Ectodermal cell (in vitro differentiated cells): ENCODE measurements at regions not wholly inside any gene's neighbourhood (a gene's known extent, or its start where the extent isn't known, plus 50 kb on each side); places are given as distances from the start of the nearest gene placed in this dataset.

Experiments used
- H3K27ac ChIP-seq: 2 replicates; pipeline ENCODE4 v1.7.0; 2013; ENCODE audit warnings: mild to moderate bottlenecking, low read depth, low read length; ENCODE audit not compliant: insufficient read depth, poor library complexity, severe bottlenecking
- H3K27me3 ChIP-seq: 2 replicates; pipeline ENCODE4 v1.7.0; 2013; ENCODE audit warnings: mild to moderate bottlenecking, low read length; ENCODE audit not compliant: insufficient read depth, control insufficient read depth, poor library complexity, severe bottlenecking
- H3K36me3 ChIP-seq: one replicate; pipeline ENCODE4 v1.7.0; 2013; ENCODE audit warnings: low read length; ENCODE audit not compliant: control insufficient read depth, insufficient read depth
- H3K4me1 ChIP-seq: one replicate; pipeline ENCODE4 v1.7.0; 2013; ENCODE audit warnings: low read length; ENCODE audit not compliant: control insufficient read depth, insufficient read depth
- H3K4me3 ChIP-seq: 2 replicates; pipeline ENCODE4 v1.7.0; 2013; ENCODE audit warnings: low read depth, low read length, control low read depth; ENCODE audit not compliant: insufficient read depth
- H3K9me3 ChIP-seq: 2 replicates; pipeline ENCODE4 v1.7.0; 2013; ENCODE audit warnings: mild to moderate bottlenecking, low read length, moderate library complexity; ENCODE audit not compliant: control insufficient read depth
- WGBS, 2 experiments: methylation state at CpG; one replicate each; pipeline ENCODE4 v1.1.7; 2013; ENCODE audit warnings: missing lambda C conversion rate in 2 of 2; 5-methylcytosine and 5-hydroxymethylcytosine counted together

DNA sequence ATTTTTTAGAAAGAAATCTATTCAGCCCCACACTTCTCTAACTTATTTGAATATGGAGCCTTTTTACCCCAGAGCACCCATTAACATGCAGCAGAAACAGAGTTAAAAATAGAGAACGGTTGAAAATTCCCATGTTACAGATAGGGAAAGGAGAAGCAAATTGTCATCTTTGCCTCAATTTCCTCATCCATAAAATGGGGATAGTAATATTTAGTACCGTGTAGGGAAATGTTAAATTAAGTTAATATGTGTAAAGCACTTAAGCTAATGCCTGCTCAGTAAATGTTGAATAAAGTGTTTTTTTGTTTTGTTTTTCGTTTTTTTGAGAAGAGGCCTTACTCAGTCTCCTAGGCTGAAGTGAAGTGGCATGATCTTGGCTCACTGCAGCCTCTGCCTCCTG, 50.3 kb downstream of the NAV1 start:
- 91 to 96% methylated on average over 3 of the region's 3 CpGs for WGBS, 2 experiments
- Histone ChIP-seq H3K9me3 (no peaks in the 10 kb centered on the region), H3K27me3 (no peaks in the 10 kb centered on the region), H3K4me3 (no peak overlapping the region), H3K4me1 (no peaks in the 10 kb centered on the region), H3K36me3 (no peaks in the 10 kb centered on the region), H3K27ac (no peak overlapping the region)

DNA sequence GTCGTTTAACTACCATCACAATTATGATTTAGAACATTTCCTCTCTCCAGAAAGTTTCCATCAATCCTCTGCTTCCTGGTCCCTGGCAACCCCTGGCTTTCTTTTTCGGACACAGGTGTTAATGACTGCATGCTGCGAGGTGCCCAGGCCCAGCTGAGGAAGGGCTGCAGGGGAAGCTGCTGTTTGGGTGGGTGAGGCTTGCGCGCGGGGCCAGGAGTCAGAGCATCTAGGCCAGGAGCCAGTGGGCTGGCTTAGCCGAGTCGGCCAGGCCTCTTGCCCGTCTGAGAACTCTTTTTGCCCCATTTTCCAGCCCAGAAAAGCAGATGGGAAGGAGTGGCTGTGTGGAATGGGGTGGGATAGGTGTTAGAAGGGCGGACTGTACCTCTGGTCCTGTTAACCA, 51.5 kb downstream of the NAV1 start:
- 91 to 92% methylated on average over 10 of the region's 10 CpGs for WGBS, 2 experiments
- no peaks in the 10 kb centered on the region for H3K36me3 ChIP-seq
- no peaks in the 10 kb centered on the region for H3K9me3 ChIP-seq
- no peak overlapping the region for H3K4me3 ChIP-seq
- H3K27ac ChIP-seq = no peak overlapping the region
- H3K4me1 ChIP-seq = no peaks in the 10 kb centered on the region
- H3K27me3 ChIP-seq = no peaks in the 10 kb centered on the region

DNA sequence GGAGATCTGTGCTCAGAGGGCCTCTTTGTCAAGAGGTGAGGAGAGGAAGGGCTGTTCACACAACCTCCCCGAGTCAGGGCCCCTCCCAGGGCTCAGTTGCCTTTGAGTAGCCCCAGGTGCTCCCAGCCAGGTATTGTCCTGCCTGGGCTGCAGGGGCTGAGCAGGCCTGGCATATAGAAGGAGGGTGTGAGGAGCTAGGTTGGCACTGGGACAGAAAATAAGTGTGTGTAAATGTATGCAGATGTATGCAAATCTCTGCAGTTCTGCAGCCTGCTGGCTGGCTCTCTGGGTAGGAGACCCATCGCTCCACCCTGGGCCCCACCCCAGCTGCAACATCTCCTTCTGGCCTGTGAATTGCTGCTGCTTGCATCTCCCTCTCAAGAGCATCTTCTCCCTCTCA, 52.4 kb downstream of the NAV1 start:
- 57 to 73% methylated on average over 2 of the region's 2 CpGs for WGBS, 2 experiments
- no peak overlapping the region for H3K27ac ChIP-seq
- no peaks in the 10 kb centered on the region for H3K9me3 ChIP-seq
- H3K4me3 ChIP-seq = no peak overlapping the region
- no peaks in the 10 kb centered on the region for H3K36me3 ChIP-seq
- no peaks in the 10 kb centered on the region for H3K27me3 ChIP-seq
- no peaks in the 10 kb centered on the region for H3K4me1 ChIP-seq

DNA sequence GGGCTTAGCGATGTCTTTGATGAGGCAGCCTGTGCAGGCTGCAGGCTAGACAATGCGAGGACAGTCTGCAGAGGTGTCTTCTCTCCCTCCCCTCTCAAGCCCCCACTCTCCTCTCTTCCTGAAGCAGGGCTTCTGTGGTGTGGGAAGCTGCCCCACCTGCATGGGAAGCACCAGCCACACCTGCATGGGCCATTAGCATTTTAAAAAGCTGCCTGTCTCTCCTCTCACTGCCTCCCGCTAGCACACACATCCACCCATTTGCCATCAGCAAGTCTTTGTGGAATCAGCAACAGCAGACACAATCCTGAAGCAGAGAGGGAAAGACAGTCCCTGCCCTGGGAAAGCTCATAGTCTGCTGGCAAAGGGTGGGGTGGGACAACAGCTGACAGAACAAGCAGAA, 53.1 kb downstream of the NAV1 start:
- WGBS, 2 experiments = 56 to 63% methylated on average over 3 of the region's 3 CpGs
- H3K36me3 ChIP-seq = no peaks in the 10 kb centered on the region
- H3K27ac ChIP-seq = no peak overlapping the region
- no peaks in the 10 kb centered on the region for H3K9me3 ChIP-seq
- no peaks in the 10 kb centered on the region for H3K4me1 ChIP-seq
- H3K27me3 ChIP-seq = no peaks in the 10 kb centered on the region
- H3K4me3 ChIP-seq = no peak overlapping the region

DNA sequence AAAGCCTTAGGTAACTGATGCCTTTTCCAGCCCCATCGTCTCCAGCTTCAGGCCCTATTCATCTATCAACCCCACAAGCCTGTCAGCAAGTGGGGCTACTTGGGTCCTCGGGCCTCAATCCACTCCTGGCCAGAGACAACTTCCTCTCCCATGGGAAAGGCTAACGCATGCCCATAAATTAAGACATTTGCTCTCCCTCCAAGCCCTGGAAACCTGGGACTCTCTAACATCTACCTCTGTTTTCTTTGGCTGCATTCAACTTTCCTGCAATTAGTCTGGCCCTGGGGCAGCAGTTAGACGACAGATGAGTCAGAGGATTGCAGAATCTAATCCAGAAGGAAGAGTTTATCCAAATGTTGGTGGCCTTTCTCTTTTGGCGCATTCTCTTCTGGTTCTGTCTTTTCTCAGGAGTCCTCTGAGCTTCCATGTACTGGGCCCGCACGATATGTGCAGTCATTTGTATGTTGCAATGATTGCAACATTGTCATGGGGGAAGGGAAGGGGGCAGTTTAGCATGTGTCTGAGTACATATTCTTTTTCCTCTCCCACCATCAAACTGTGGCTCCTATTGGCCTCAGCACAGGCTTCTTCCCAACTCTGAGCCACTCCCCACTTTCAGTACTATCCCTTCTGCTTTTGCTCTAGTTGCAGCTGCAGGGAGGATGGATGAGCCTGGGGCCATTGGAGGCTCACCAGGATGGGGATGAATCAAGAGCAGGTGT, 54.4 kb downstream of the NAV1 start:
- H3K4me1 ChIP-seq = no peaks in the 10 kb centered on the region
- no peak overlapping the region for H3K4me3 ChIP-seq
- no peaks in the 10 kb centered on the region for H3K27me3 ChIP-seq
- no peak overlapping the region for H3K27ac ChIP-seq
- WGBS, 2 experiments = 83 to 88% methylated on average over 7 of the region's 7 CpGs
- H3K36me3 ChIP-seq = no peaks in the 10 kb centered on the region
- no peaks in the 10 kb centered on the region for H3K9me3 ChIP-seq

DNA sequence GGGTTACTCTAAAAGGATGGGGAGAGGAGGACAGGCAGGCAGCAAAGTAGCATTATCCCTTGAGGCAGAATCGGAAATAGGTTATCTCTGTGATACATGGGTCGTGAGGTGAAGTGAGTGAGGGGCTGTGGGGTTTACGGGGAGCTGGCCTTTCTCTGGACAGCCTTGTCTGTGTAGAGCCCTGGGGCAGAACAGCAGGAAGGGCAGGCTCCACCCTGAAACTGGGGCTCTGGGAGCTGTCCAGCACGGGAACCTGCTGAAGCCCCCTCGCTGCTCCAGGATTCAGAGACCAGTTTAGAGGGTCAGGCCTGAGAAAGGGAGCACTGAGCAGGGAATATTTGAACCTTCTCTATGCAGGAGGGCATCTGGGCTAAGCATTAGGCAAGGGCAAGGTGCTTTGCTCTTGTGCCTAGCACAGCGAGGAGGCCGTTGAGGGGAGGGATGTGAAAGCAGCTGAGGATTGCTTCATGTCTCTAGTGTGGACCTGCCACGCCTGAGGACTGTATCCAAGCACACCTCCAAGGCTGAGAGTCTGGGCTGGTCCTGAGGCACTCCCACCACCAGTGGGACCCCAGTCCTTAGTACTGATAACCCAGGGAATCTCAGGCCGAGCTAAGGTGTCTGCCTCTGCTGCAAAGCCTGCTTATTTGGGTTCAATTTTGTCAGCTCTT, 55.8 kb downstream of the NAV1 start:
- no peaks in the 10 kb centered on the region for H3K4me1 ChIP-seq
- H3K4me3 ChIP-seq = no peak overlapping the region
- H3K27me3 ChIP-seq = no peaks in the 10 kb centered on the region
- H3K27ac ChIP-seq = no peak overlapping the region
- WGBS, 2 experiments = 49 to 51% methylated on average over 9 of the region's 9 CpGs
- H3K9me3 ChIP-seq = no peaks in the 10 kb centered on the region
- no peaks in the 10 kb centered on the region for H3K36me3 ChIP-seq

DNA sequence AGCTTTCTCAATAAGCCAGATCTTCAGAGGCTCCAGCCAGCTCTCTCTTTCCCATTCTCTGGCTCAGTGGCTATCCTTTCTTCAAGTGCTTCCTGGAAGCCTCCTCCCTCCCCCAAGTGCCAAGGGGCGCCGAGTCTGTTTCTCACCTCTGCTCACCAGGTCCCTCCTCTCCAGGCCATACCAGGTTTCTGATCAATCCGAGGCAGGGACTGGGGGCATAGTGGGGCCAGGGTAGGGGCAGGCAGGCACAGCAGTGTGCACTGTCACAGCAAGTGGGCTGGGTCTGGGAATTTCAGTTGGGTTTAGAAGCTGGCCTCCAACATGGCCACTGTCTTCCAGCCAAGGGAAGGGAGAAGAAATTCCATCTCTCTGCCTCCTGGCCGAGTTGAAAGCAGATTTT, 56.5 kb downstream of the NAV1 start:
- Histone ChIP-seq H3K9me3 (no peaks in the 10 kb centered on the region), H3K36me3 (no peaks in the 10 kb centered on the region), H3K27ac (no peak overlapping the region), H3K27me3 (no peaks in the 10 kb centered on the region), H3K4me1 (no peaks in the 10 kb centered on the region), H3K4me3 (no peak overlapping the region)
- 78 to 86% methylated on average over 4 of the region's 4 CpGs for WGBS, 2 experiments

DNA sequence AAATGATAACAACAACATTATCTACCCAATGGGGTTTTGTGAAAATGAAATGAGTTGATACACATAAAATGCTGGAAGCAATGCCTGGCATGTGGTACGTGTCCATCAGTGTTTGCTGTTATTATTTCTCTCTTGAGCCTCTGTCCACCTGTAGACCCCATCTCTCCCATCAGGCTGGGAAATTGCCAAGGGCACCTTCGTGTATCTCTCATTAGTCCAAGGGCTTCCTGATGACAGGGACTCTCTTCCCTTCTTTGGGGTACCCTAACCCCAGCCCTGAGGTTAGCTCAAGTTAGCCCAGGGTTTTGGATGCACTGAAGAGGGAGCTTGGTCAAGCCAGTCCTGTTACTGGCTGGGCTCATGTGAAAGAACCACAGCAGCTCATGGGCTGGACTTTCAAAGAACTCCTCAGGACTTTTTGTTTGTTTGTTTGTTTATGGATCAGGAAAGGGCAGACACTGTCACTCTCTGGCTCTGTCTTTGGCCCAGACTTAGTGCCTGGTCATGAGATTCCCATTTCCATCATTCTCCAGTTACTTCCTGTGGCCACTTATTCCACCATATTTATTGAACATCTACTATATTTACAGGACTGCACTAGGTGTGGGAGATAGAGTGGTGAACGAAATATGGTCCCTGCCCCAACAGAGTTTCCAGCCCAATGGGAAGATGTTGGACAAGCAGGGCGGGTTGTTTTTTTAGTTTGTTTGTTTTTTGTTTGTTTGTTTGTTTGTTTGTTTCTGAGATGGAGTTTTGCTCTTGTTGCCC, 57.4 kb downstream of the NAV1 start:
- H3K4me1 ChIP-seq = no peaks in the 10 kb centered on the region
- H3K9me3 ChIP-seq = no peaks in the 10 kb centered on the region
- H3K27me3 ChIP-seq = no peaks in the 10 kb centered on the region
- H3K4me3 ChIP-seq = no peak overlapping the region
- H3K36me3 ChIP-seq = no peaks in the 10 kb centered on the region
- WGBS, 2 experiments = 89 to 95% methylated on average over 4 of the region's 4 CpGs
- no peak overlapping the region for H3K27ac ChIP-seq

DNA sequence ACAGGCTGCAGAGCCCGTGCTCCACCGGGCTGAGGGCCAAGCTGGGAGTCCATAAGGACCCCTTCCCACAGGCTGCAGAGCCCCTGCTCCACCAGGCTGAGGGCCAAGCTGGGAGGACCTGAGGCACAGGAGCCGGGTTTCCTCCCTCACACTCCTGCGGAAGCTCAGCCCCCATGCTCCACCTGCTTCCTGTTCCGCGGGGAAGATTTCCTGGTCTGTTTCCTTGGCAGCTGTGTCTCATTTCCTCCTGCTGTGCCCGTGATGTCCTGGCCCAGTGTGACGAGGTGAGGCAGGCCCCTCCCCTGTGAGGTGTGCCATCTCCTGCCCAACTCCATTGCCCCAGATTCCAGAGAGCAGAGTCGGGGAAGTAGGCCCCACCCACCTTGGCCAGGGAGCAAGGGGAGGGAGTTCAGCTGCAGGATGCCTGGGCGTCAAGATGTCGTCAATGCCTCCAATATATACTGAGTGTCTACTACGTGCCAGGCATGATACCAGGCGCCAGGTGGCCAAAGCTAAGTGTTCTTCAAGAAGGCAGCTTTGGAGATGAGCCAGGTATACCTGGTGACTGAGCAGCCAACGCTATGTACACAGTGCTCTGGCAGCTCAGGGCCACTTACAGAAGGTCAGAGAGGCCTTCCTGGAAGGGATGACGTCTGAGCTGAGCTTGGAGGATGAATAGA, 58.8 kb downstream of the NAV1 start:
- Histone ChIP-seq H3K36me3 (no peaks in the 10 kb centered on the region), H3K27ac (no peak overlapping the region), H3K4me1 (no peaks in the 10 kb centered on the region), H3K4me3 (no peak overlapping the region), H3K9me3 (no peaks in the 10 kb centered on the region), H3K27me3 (no peaks in the 10 kb centered on the region)
- WGBS, 2 experiments = 86 to 89% methylated on average over 15 of the region's 15 CpGs

DNA sequence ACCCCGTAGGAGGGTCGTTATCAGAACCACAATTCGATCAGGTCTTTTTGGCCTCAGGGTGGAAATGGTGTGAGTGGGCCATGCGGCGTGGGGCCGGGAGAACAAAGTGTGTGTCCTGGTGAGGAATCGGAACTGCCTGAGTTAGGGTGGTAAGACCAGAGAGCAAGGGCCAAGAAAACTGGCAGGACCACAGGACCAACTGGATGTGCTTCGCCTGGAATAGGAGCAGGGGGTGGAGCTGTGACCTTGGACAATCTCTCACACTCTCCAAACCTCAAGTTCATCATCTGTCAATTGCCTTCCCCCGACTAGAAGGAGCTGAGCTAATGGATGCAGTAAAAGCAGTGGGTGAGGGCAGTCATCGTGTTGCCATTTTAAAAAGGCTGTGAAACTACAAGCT, 59.5 kb downstream of the NAV1 start:
- Histone ChIP-seq H3K36me3 (no peaks in the 10 kb centered on the region), H3K27me3 (no peaks in the 10 kb centered on the region)
- WGBS, 2 experiments = 94% methylated on average over 10 of the region's 10 CpGs

More for the DNA sequence above, 59.5 kb downstream of the NAV1 start:
- no peaks in the 10 kb centered on the region for H3K4me1 ChIP-seq
- no peak overlapping the region for H3K27ac ChIP-seq
- H3K4me3 ChIP-seq = no peak overlapping the region
- no peaks in the 10 kb centered on the region for H3K9me3 ChIP-seq
